ENCODE measurements at regions not wholly inside any gene's neighbourhood (a gene's known extent, or its start where the extent isn't known, plus 50 kb on each side); places are given as distances from the start of the nearest gene placed in this dataset.

GRCh38 chr6:168870982-168871381 is 382.7 kb downstream of the THBS2 start:
- Histone ChIP-seq H3K4me1 (no peaks in the 10 kb centered on the region), H3K4me3 (no peak overlapping the region)
- no peak for TF ChIP-seq POLR2A (IDR thresholded peaks at IDR 0.05)
- TF ChIP-seq POLR2AphosphoS5 (IDR thresholded peaks at IDR 0.05) = no peak
- no peak for TF ChIP-seq CTCF (IDR thresholded peaks at IDR 0.05)
- TF ChIP-seq EP300 (IDR thresholded peaks at IDR 0.05) = no peak

DNA sequence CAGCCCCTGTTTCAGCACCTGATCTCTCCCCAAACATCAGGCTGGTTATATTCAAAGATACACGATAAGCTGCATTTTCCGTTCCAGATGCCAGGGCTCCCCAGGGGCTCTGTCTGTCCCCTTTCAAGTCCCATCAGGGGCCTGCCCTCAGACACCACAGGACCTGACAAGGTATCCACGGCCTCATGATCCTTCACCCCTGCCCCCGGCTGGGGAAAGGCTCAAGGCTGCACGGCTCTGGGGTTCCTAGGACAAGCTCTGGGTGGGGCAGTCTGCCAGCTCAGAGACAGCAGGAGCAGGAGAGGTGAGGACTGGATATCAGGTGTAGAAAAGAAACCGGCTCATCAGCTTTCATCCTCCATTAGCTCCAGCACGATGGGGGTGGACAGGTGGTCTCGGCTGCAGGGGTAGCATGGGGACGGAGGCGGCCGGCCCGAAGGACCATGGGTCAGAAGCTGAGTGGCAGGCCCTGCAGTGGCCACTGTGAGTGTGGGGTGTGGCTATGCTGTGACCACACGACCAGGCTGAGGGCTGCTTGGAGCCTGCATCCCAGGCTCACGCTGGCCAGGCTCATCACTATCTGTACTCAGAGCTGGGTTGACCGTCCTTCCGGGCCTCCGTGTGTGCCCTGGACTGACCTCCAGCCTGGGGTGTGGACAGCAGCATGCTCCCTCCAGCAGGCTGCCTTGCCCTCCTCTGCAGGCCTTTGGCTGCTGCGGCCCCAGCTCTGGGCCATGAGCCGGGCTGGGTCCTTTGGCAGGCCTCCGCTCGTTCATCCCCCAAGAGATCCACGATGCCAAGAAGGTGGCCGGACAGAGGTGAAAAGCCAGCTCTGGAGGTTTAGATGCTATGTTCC is 386.2 kb downstream of the THBS2 start:
- H3K27me3 ChIP-seq = no peaks in the 10 kb centered on the region
- WGBS, 2 donors (ENCODE audit: low coverage in 1 of 2) = 60 to 92% methylated on average over 1 to 5 of the region's 23 CpGs
- no peak overlapping the region for H3K4me3 ChIP-seq
- peak; percentile 16 for ATAC-seq
- H3K27ac ChIP-seq = no peak overlapping the region
- no peak for TF ChIP-seq POLR2AphosphoS5 (IDR thresholded peaks at IDR 0.05)
- TF ChIP-seq POLR2A (IDR thresholded peaks at IDR 0.05) = no peak
- no peak for TF ChIP-seq CTCF (IDR thresholded peaks at IDR 0.05)
- no peak for TF ChIP-seq EP300 (IDR thresholded peaks at IDR 0.05)
- no peaks in the 10 kb centered on the region for H3K4me1 ChIP-seq
- H3K9me3 ChIP-seq = no peaks in the 10 kb centered on the region
- H3K36me3 ChIP-seq = no peaks in the 10 kb centered on the region

More at GRCh38 chr6:168870982-168871381, 382.7 kb downstream of the THBS2 start:
- ATAC-seq = no peak
- no peaks in the 10 kb centered on the region for H3K36me3 ChIP-seq
- 60 to 88% methylated on average over 2 to 4 of the region's 13 CpGs for WGBS, 2 donors (ENCODE audit: low coverage in 1 of 2)
- no peak overlapping the region for H3K27ac ChIP-seq
- peaks cover 11% of the 10 kb centered on the region for H3K27me3 ChIP-seq
- H3K9me3 ChIP-seq = no peaks in the 10 kb centered on the region

DNA sequence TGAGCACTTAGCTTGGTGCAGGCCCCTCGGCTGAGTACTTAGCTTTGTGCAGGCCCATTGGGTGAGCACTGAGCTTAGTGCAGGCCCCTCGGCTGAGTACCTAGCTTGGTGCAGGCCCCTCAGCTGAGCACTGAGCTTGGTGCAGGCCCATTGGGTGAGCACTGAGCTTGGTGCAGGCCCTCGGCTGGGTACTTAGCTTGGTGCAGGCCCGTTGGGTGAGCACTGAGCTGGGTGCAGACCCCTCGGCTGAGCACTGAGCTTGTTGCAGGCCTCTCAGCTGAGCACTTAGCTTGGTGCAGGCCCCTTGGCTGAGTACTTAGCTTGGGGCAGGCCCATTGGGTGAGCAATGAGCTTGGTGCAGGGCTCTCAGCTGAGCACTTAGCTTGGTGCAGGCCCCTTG is 387.1 kb downstream of the THBS2 start:
- H3K4me1 ChIP-seq = no peaks in the 10 kb centered on the region
- TF ChIP-seq EP300 (IDR thresholded peaks at IDR 0.05) (no peak), POLR2A (IDR thresholded peaks at IDR 0.05) (no peak), POLR2AphosphoS5 (IDR thresholded peaks at IDR 0.05) (no peak), CTCF (IDR thresholded peaks at IDR 0.05) (no peak)
- no peaks in the 10 kb centered on the region for H3K9me3 ChIP-seq
- H3K36me3 ChIP-seq = no peaks in the 10 kb centered on the region
- H3K27me3 ChIP-seq = no peaks in the 10 kb centered on the region
- ATAC-seq = peak; percentile 32
- WGBS, 2 donors (ENCODE audit: low coverage in 1 of 2) = no CpG with 5 or more reads among the region's 5 CpGs
- H3K27ac ChIP-seq = no peak overlapping the region
- no peak overlapping the region for H3K4me3 ChIP-seq

DNA sequence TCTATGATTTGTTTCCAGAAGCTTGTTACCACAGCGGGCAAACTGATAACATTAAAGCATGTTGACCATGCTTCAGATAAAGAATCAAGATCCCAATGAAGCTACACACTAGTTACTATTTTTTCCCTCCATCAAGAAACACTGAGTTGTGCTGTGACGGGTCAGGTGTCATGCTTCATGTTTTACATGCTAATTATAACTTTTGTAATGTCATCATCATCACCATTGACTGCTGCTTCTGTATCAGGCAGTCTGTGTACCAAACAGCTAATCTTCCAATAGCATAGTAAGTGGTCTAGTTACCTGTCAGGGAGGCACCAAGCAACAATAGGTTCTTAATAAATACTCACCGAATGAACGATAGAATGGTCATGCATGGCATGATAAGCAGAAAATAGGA is 388.1 kb downstream of the THBS2 start:
- no peaks in the 10 kb centered on the region for H3K4me1 ChIP-seq
- WGBS, 2 donors (ENCODE audit: low coverage in 1 of 2) = 79 to 92% methylated on average over 2 to 4 of the region's 4 CpGs
- no peaks in the 10 kb centered on the region for H3K9me3 ChIP-seq
- no peak for ATAC-seq
- H3K27me3 ChIP-seq = no peaks in the 10 kb centered on the region
- no peaks in the 10 kb centered on the region for H3K36me3 ChIP-seq
- H3K27ac ChIP-seq = no peak overlapping the region
- TF ChIP-seq POLR2A (IDR thresholded peaks at IDR 0.05) = no peak
- TF ChIP-seq EP300 (IDR thresholded peaks at IDR 0.05) = no peak
- H3K4me3 ChIP-seq = no peak overlapping the region

- H3K27me3 ChIP-seq = no peaks in the 10 kb centered on the region
- ATAC-seq = no peak
- WGBS, 2 donors (ENCODE audit: low coverage in 1 of 2) = 71 to 82% methylated on average over 4 to 7 of the region's 7 CpGs
- TF ChIP-seq EP300 (IDR thresholded peaks at IDR 0.05) (no peak), CTCF (IDR thresholded peaks at IDR 0.05) (no peak), POLR2A (IDR thresholded peaks at IDR 0.05) (no peak), POLR2AphosphoS5 (IDR thresholded peaks at IDR 0.05) (no peak)
- no peak overlapping the region for H3K27ac ChIP-seq
- no peaks in the 10 kb centered on the region for H3K9me3 ChIP-seq
- no peaks in the 10 kb centered on the region for H3K4me1 ChIP-seq
- no peak overlapping the region for H3K4me3 ChIP-seq
- H3K36me3 ChIP-seq = no peaks in the 10 kb centered on the region
These were observed 388.8 kb downstream of the THBS2 start for GRCh38 chr6:168864541-168865460.

Data from gastroesophageal sphincter (tissue), 4 donors.